Muscle layer of colon (tissue), 2 donors: ENCODE measurements at regions not wholly inside any gene's neighbourhood (a gene's known extent, or its start where the extent isn't known, plus 50 kb on each side); places are given as distances from the start of the nearest gene placed in this dataset.

Experiments
- H3K27ac ChIP-seq: one replicate; pipeline ENCODE4 v1.7.0; 2013; ENCODE audit warnings: low read depth, mild to moderate bottlenecking, low read length, moderate library complexity
- H3K27me3 ChIP-seq, 2 donors: one replicate each; pipeline ENCODE4 v1.7.0; 2013; ENCODE audit warnings: low read length in 2 of 2, mild to moderate bottlenecking in 2 of 2; ENCODE audit not compliant: insufficient read depth in 2 of 2, control insufficient read depth in 1 of 2
- H3K36me3 ChIP-seq: one replicate; pipeline ENCODE4 v1.7.0; 2013; ENCODE audit warnings: mild to moderate bottlenecking, low read length; ENCODE audit not compliant: insufficient read depth
- H3K4me1 ChIP-seq: one replicate; pipeline ENCODE4 v1.7.0; 2013; ENCODE audit warnings: mild to moderate bottlenecking, low read length; ENCODE audit not compliant: insufficient read depth
- H3K4me3 ChIP-seq, 2 donors: one replicate each; pipeline ENCODE4 v1.7.0; 2013; ENCODE audit warnings: low read length in 2 of 2, low read depth in 1 of 2, mild to moderate bottlenecking in 1 of 2, moderate library complexity in 1 of 2
- H3K9ac ChIP-seq: one replicate; pipeline ENCODE4 v1.7.0; 2013; ENCODE audit warnings: low read length
- H3K9me3 ChIP-seq: one replicate; pipeline ENCODE4 v1.7.0; 2013; ENCODE audit warnings: mild to moderate bottlenecking, low read length
- donor health status: abdominal sarcoma.
- donor health status: Adenocarcinoma of cecum.

DNA sequence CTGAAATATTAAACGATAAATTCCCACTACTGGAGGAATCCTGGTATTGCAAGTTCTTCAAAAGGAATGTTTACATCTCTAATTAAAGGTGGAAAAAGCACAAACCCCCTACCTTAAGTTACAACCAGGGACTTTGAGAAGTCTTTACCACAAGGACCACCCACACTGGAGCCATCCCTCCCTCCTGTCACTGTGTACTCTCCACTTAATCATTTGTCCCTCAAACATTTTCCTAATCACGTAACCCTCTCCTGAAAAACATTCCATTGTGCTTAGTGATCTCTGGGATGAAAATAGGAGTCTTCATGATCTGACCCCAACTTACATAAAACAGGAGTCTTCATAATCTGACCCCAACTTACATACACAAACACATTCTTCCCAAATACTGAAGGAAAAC, 85.7 kb downstream of the SUCLG1 start:
- H3K9me3 ChIP-seq = no peaks in the 10 kb centered on the region
- H3K9ac ChIP-seq = no peak overlapping the region
- H3K36me3 ChIP-seq = no peaks in the 10 kb centered on the region
- H3K4me3 ChIP-seq = no peak overlapping the region
- no peaks in the 10 kb centered on the region for H3K4me1 ChIP-seq
- no peak overlapping the region for H3K27ac ChIP-seq
- H3K27me3 ChIP-seq = no peaks in the 10 kb centered on the region

- Histone ChIP-seq H3K4me1 (no peaks in the 10 kb centered on the region), H3K27me3 (no peaks in the 10 kb centered on the region), H3K27ac (no peak overlapping the region), H3K9me3 (no peaks in the 10 kb centered on the region), H3K9ac (no peak overlapping the region), H3K4me3 (no peak overlapping the region), H3K36me3 (no peaks in the 10 kb centered on the region)
These were observed 96.5 kb downstream of the SUCLG1 start for GRCh38 chr2:84362541-84362940.

DNA sequence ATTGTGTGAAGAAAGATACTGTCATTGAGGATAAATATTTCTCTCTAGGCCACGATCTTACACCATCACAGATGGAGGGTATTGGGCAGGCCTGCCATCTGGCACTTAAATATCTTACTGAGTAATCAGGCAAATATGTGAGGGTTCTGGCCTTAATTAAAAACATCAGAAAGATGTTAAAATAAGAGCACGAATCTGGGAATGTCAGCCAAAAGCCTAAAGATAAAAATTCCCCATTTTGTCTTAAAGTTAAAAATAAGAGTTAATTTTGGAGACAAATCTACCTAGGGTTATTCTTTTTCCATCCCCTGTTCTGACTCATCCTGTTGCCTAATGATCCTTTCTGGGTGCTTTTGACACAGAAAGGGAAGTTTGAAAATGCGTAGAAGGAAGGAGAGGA, 121.0 kb downstream of the SUCLG1 start:
- Histone ChIP-seq H3K27ac (no peak overlapping the region), H3K9me3 (no peaks in the 10 kb centered on the region), H3K36me3 (no peaks in the 10 kb centered on the region), H3K4me1 (no peaks in the 10 kb centered on the region), H3K27me3 (no peaks in the 10 kb centered on the region), H3K9ac (no peak overlapping the region), H3K4me3 (no peak overlapping the region)

- Histone ChIP-seq H3K9me3 (no peaks in the 10 kb centered on the region), H3K27ac (no peak overlapping the region), H3K36me3 (no peaks in the 10 kb centered on the region), H3K4me1 (no peaks in the 10 kb centered on the region), H3K27me3 (no peaks in the 10 kb centered on the region), H3K9ac (no peak overlapping the region), H3K4me3 (no peak overlapping the region)
These were observed 131.3 kb downstream of the SUCLG1 start for GRCh38 chr2:84327645-84328249.

- Histone ChIP-seq H3K27me3 (no peaks in the 10 kb centered on the region), H3K4me3 (no peak overlapping the region), H3K27ac (no peak overlapping the region), H3K36me3 (no peaks in the 10 kb centered on the region), H3K9ac (no peak overlapping the region), H3K4me1 (no peaks in the 10 kb centered on the region), H3K9me3 (no peaks in the 10 kb centered on the region)
These were observed 132.1 kb downstream of the SUCLG1 start for GRCh38 chr2:84326831-84327432.

DNA sequence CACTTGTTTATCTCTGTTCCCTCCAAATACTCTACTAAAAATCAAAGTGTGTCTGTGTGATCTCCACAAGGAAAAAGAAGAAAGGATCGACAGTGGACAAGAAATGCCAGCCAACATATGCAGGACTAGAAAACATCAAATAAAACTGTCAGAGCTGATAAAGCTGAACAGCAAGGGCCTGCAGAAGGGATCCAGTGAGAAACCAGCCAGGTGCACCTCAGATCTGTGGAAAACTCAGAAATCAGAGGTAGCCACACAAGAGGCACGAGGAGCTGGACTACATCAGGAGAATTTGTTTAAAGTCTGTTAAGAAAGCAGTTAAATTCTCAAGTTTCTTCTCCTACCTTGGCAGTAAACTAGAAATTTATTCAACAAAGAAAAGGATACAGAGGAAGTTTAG, 135.2 kb downstream of the SUCLG1 start:
- H3K27me3 ChIP-seq = no peaks in the 10 kb centered on the region
- H3K9ac ChIP-seq = no peak overlapping the region
- H3K9me3 ChIP-seq = no peaks in the 10 kb centered on the region
- H3K4me3 ChIP-seq = no peak overlapping the region
- H3K36me3 ChIP-seq = no peaks in the 10 kb centered on the region
- H3K4me1 ChIP-seq = no peaks in the 10 kb centered on the region
- no peak overlapping the region for H3K27ac ChIP-seq

DNA sequence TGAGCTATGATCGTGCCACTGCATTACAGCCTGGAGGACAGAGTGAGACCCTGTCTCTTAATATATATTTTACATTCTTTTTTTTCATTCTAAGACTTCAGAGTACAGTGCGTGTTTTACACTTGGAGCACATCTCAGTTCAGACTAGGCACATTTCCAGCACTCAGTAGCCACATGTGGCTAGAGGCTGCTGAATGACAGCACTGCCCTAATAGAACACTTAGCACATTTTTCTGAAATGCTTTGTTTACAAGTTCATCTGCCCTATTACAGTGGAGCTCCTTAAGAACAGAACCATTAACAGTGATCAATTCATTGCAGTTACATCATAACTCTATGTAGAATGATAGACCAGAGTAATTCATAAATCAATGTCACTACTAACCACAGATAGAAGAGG, 138.1 kb downstream of the SUCLG1 start:
- peaks cover 0 to 3% of the 10 kb centered on the region in 2 donors for H3K27me3 ChIP-seq
- H3K36me3 ChIP-seq = no peaks in the 10 kb centered on the region
- no peak overlapping the region for H3K4me3 ChIP-seq
- no peaks in the 10 kb centered on the region for H3K9me3 ChIP-seq
- no peaks in the 10 kb centered on the region for H3K4me1 ChIP-seq
- no peak overlapping the region for H3K9ac ChIP-seq
- H3K27ac ChIP-seq = no peak overlapping the region

- H3K4me1 ChIP-seq = no peaks in the 10 kb centered on the region
- no peak overlapping the region for H3K9ac ChIP-seq
- H3K9me3 ChIP-seq = no peaks in the 10 kb centered on the region
- H3K4me3 ChIP-seq = no peak overlapping the region
- no peaks in the 10 kb centered on the region for H3K36me3 ChIP-seq
- H3K27me3 ChIP-seq = peaks cover 0 to 3% of the 10 kb centered on the region in 2 donors
- no peak overlapping the region for H3K27ac ChIP-seq
These were observed 139.5 kb downstream of the SUCLG1 start for GRCh38 chr2:84319581-84319980.

GRCh38 chr2:84317135-84317534, 141.9 kb downstream of the SUCLG1 start:
- Histone ChIP-seq H3K27me3 (peaks cover 0 to 3% of the 10 kb centered on the region in 2 donors), H3K4me1 (no peaks in the 10 kb centered on the region), H3K36me3 (no peaks in the 10 kb centered on the region), H3K9me3 (no peaks in the 10 kb centered on the region), H3K27ac (no peak overlapping the region), H3K4me3 (no peak overlapping the region), H3K9ac (no peak overlapping the region)

DNA sequence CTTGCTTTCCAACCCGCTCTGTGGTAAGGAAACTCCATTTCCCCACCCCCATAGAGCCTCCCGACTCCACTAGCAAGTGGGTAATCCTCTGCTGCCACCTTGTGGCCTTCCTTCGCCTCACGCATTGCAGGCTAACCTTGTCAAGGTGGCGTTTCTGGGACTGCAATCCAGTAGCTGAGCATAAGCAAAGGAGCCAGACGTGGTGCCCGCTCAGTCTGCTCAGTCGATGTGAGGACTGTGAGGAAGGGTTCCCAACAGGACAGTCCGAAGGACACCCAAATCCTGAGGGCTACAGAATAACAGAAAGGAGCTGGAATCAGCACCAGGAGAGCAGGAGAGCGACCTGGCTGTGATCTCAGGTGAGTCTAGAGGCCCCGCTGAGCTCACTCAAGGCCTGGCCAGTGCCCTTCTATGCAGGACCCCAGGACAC, 144.2 kb downstream of the SUCLG1 start:
- Histone ChIP-seq H3K27me3 (peaks cover 0 to 3% of the 10 kb centered on the region in 2 donors), H3K9me3 (no peaks in the 10 kb centered on the region), H3K36me3 (no peaks in the 10 kb centered on the region), H3K9ac (no peak overlapping the region), H3K4me1 (no peaks in the 10 kb centered on the region), H3K4me3 (no peak overlapping the region), H3K27ac (no peak overlapping the region)

DNA sequence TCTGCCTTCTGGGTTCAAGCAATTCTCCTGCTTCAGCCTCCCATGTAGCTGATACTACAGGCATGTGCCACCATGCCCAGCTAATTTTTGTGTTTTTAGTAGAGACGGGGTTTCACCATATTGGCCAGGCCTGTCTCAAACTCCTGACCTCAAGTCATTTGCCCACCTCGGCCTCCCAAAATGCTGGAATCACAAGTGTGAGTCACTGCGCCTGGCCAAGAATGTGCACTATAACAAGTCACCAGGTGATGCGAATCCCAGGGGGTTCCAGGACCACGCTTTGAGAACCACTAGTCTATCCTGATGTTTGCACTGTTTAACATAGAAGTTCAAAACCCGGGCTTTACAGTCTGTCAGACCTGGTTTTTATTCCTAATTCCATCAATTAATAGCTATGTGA, 144.8 kb downstream of the SUCLG1 start:
- Histone ChIP-seq H3K9me3 (no peaks in the 10 kb centered on the region), H3K27me3 (peaks cover 0 to 3% of the 10 kb centered on the region in 2 donors), H3K9ac (no peak overlapping the region), H3K4me1 (no peaks in the 10 kb centered on the region), H3K4me3 (no peak overlapping the region), H3K36me3 (no peaks in the 10 kb centered on the region), H3K27ac (no peak overlapping the region)

GRCh38 chr2:84309281-84309680, 149.8 kb downstream of the SUCLG1 start:
- H3K9ac ChIP-seq = no peak overlapping the region
- no peaks in the 10 kb centered on the region for H3K27me3 ChIP-seq
- H3K27ac ChIP-seq = no peak overlapping the region
- H3K36me3 ChIP-seq = no peaks in the 10 kb centered on the region
- H3K9me3 ChIP-seq = no peaks in the 10 kb centered on the region
- no peak overlapping the region for H3K4me3 ChIP-seq
- no peaks in the 10 kb centered on the region for H3K4me1 ChIP-seq
